ENCODE measurements at regions not wholly inside any gene's neighbourhood (a gene's known extent, or its start where the extent isn't known, plus 50 kb on each side); places are given as distances from the start of the nearest gene placed in this dataset.

GRCh38 chr1:60277269-60277668 is 203.7 kb upstream of the C1orf87 start:
- Histone ChIP-seq H3K27me3 (replicated peaks in 2 of 5; ENCODE audit: control insufficient read depth in 4 of 5, insufficient read depth in 5 of 5, low read length in 4 of 5) (no peaks in the 10 kb centered on the region), H3K27ac (ENCODE audit: insufficient read depth in 1 of 2, low read depth in 1 of 2, low read length in 2 of 2, poor library complexity in 1 of 2, severe bottlenecking in 2 of 2) (no peak overlapping the region), H3K4me3 (ENCODE audit: control insufficient read depth in 1 of 7, extremely low read depth in 1 of 7, insufficient read depth in 4 of 7, low read depth in 2 of 7, low read length in 6 of 7) (no peak overlapping the region), H3K4me1 (ENCODE audit: control extremely low read depth in 1 of 4, control insufficient read depth in 4 of 4, insufficient read depth in 4 of 4, low read length in 3 of 4) (peaks cover 6 to 9% (median 8%) of the 10 kb centered on the region in 4 experiments), H3K9me3 (ENCODE audit: control extremely low read depth in 1 of 5, control insufficient read depth in 4 of 5, insufficient read depth in 2 of 5, low read depth in 1 of 5, low read length in 4 of 5) (no peaks in the 10 kb centered on the region), H3K36me3 (ENCODE audit: control insufficient read depth in 4 of 4, insufficient read depth in 4 of 4, low read length in 3 of 4) (no peaks in the 10 kb centered on the region)
- ChIA-PET POLR2A (no interaction called here), CTCF (no interaction called here)
- DNase-seq: peak in 1 of 3 donors; percentile 1
- no CpG with 5 or more reads among the region's 2 CpGs for WGBS (ENCODE audit: insufficient coverage)

DNA sequence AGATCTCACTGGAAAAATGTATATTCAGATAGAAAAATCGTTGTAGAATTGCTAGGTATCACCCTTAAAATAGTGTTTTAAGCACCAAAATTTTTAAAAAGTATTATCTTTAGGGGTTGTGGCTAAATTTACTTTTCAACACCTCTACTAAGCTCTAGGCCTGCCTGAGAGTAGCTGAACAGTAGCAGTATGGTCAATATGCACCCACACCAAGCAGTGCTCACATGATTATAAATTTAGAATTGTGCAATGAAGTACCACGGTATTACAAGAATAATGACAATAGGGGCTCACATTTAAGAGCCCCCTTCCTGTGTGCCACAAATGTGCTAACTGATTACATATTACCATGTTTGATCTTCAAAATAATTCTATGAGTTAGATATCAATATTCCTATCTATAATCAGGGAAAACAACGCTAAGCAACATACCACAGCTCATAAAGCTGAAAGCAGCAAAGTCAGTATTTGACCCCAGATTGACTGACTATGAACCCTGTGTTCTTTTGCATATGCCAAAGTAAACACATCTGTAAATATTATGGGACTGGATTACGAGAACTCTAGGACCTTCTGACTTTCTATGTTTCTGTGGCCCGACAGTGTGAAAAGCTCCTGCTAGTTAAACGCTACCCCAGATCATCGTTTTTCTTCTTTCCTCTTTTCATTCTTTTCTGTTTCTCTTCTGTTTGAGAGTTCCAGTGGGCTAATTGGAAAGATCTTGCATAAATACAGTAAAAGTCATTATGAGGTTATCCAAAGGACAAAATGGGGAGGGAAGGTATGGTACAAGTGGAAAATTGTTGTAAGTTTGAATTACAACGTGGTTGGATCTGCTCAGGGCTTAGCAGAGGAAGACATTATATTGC is 201.1 kb upstream of the C1orf87 start:
- no peaks in the 10 kb centered on the region for H3K9me3 ChIP-seq (ENCODE audit: control extremely low read depth in 1 of 5, control insufficient read depth in 4 of 5, insufficient read depth in 2 of 5, low read depth in 1 of 5, low read length in 4 of 5)
- ChIA-PET POLR2A (no interaction called here), CTCF (interaction anchor here (1.4 kb wide), 1 partner anchor 491 kb away, joined by 4 read pairs; no protein-coding TSS in a partner anchor)
- WGBS (ENCODE audit: insufficient coverage): no CpG with 5 or more reads among the region's 8 CpGs
- no peak overlapping the region for H3K4me3 ChIP-seq (ENCODE audit: control insufficient read depth in 1 of 7, extremely low read depth in 1 of 7, insufficient read depth in 4 of 7, low read depth in 2 of 7, low read length in 6 of 7)
- no peak for DNase-seq
- H3K36me3 ChIP-seq (ENCODE audit: control insufficient read depth in 4 of 4, insufficient read depth in 4 of 4, low read length in 3 of 4): no peaks in the 10 kb centered on the region
- no peaks in the 10 kb centered on the region for H3K4me1 ChIP-seq (ENCODE audit: control extremely low read depth in 1 of 4, control insufficient read depth in 4 of 4, insufficient read depth in 4 of 4, low read length in 3 of 4)
- no peak overlapping the region for H3K27ac ChIP-seq (ENCODE audit: insufficient read depth in 1 of 2, low read depth in 1 of 2, low read length in 2 of 2, poor library complexity in 1 of 2, severe bottlenecking in 2 of 2)
- no peaks in the 10 kb centered on the region for H3K27me3 ChIP-seq (replicated peaks in 2 of 5; ENCODE audit: control insufficient read depth in 4 of 5, insufficient read depth in 5 of 5, low read length in 4 of 5)

GRCh38 chr1:60273185-60273584 is 199.6 kb upstream of the C1orf87 start:
- no peak for DNase-seq
- Histone ChIP-seq H3K4me3 (ENCODE audit: control insufficient read depth in 1 of 7, extremely low read depth in 1 of 7, insufficient read depth in 4 of 7, low read depth in 2 of 7, low read length in 6 of 7) (no peak overlapping the region), H3K9me3 (ENCODE audit: control extremely low read depth in 1 of 5, control insufficient read depth in 4 of 5, insufficient read depth in 2 of 5, low read depth in 1 of 5, low read length in 4 of 5) (no peaks in the 10 kb centered on the region), H3K27ac (ENCODE audit: insufficient read depth in 1 of 2, low read depth in 1 of 2, low read length in 2 of 2, poor library complexity in 1 of 2, severe bottlenecking in 2 of 2) (no peak overlapping the region), H3K36me3 (ENCODE audit: control insufficient read depth in 4 of 4, insufficient read depth in 4 of 4, low read length in 3 of 4) (no peaks in the 10 kb centered on the region), H3K4me1 (ENCODE audit: control extremely low read depth in 1 of 4, control insufficient read depth in 4 of 4, insufficient read depth in 4 of 4, low read length in 3 of 4) (no peaks in the 10 kb centered on the region), H3K27me3 (replicated peaks in 2 of 5; ENCODE audit: control insufficient read depth in 4 of 5, insufficient read depth in 5 of 5, low read length in 4 of 5) (no peaks in the 10 kb centered on the region)
- ChIA-PET CTCF (interaction anchor here (0.8 kb wide), 1 partner anchor 8 kb away, joined by 3 read pairs; no protein-coding TSS in a partner anchor), POLR2A (no interaction called here)
- no CpG with 5 or more reads among the region's 1 CpG for WGBS (ENCODE audit: insufficient coverage)

DNA sequence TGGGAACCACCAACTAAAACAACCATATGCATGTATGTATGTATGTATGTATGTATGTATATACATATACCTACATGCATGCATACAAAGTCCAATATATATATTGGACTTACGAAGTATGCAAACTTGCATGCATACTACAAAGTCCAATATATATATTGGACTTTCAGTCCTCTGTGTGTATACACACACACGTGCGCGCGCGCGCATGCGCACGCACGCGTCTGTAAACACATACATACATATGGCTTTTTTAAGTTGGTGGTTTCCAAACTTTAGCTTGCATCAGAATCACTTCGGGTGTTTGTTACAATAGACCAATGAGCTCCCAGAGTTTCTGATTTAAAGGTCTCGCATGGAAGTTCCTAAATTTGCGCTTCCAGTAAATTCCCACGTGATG is 197.5 kb upstream of the C1orf87 start:
- no peak for DNase-seq
- POLR2A ChIA-PET: no interaction called here
- WGBS (ENCODE audit: insufficient coverage): 97% methylated on average over 8 of the region's 15 CpGs
- no peak overlapping the region for H3K4me3 ChIP-seq (ENCODE audit: control insufficient read depth in 1 of 7, extremely low read depth in 1 of 7, insufficient read depth in 4 of 7, low read depth in 2 of 7, low read length in 6 of 7)
- no peaks in the 10 kb centered on the region for H3K4me1 ChIP-seq (ENCODE audit: control extremely low read depth in 1 of 4, control insufficient read depth in 4 of 4, insufficient read depth in 4 of 4, low read length in 3 of 4)
- H3K27me3 ChIP-seq (replicated peaks in 2 of 5; ENCODE audit: control insufficient read depth in 4 of 5, insufficient read depth in 5 of 5, low read length in 4 of 5): no peaks in the 10 kb centered on the region
- CTCF ChIA-PET: interaction anchor here (2.1 kb wide), 1 partner anchor 10 kb away, joined by 12 read pairs; no protein-coding TSS in a partner anchor
- no peaks in the 10 kb centered on the region for H3K9me3 ChIP-seq (ENCODE audit: control extremely low read depth in 1 of 5, control insufficient read depth in 4 of 5, insufficient read depth in 2 of 5, low read depth in 1 of 5, low read length in 4 of 5)
- no peaks in the 10 kb centered on the region for H3K36me3 ChIP-seq (ENCODE audit: control insufficient read depth in 4 of 4, insufficient read depth in 4 of 4, low read length in 3 of 4)
- H3K27ac ChIP-seq (ENCODE audit: insufficient read depth in 1 of 2, low read depth in 1 of 2, low read length in 2 of 2, poor library complexity in 1 of 2, severe bottlenecking in 2 of 2): no peak overlapping the region

GRCh38 chr1:60268451-60268850 is 194.9 kb upstream of the C1orf87 start:
- CTCF ChIA-PET: interaction anchor here (1.0 kb wide), 1 partner anchor 12 kb away, joined by 3 read pairs; no protein-coding TSS in a partner anchor
- H3K36me3 ChIP-seq (ENCODE audit: control insufficient read depth in 4 of 4, insufficient read depth in 4 of 4, low read length in 3 of 4): no peaks in the 10 kb centered on the region
- no peak for DNase-seq
- H3K9me3 ChIP-seq (ENCODE audit: control extremely low read depth in 1 of 5, control insufficient read depth in 4 of 5, insufficient read depth in 2 of 5, low read depth in 1 of 5, low read length in 4 of 5): no peaks in the 10 kb centered on the region
- no peaks in the 10 kb centered on the region for H3K27me3 ChIP-seq (replicated peaks in 2 of 5; ENCODE audit: control insufficient read depth in 4 of 5, insufficient read depth in 5 of 5, low read length in 4 of 5)
- 92% methylated on average over 2 of the region's 2 CpGs for WGBS (ENCODE audit: insufficient coverage)
- no peaks in the 10 kb centered on the region for H3K4me1 ChIP-seq (ENCODE audit: control extremely low read depth in 1 of 4, control insufficient read depth in 4 of 4, insufficient read depth in 4 of 4, low read length in 3 of 4)
- POLR2A ChIA-PET: no interaction called here
- H3K4me3 ChIP-seq (ENCODE audit: control insufficient read depth in 1 of 7, extremely low read depth in 1 of 7, insufficient read depth in 4 of 7, low read depth in 2 of 7, low read length in 6 of 7): no peak overlapping the region
- H3K27ac ChIP-seq (ENCODE audit: insufficient read depth in 1 of 2, low read depth in 1 of 2, low read length in 2 of 2, poor library complexity in 1 of 2, severe bottlenecking in 2 of 2): no peak overlapping the region

DNA sequence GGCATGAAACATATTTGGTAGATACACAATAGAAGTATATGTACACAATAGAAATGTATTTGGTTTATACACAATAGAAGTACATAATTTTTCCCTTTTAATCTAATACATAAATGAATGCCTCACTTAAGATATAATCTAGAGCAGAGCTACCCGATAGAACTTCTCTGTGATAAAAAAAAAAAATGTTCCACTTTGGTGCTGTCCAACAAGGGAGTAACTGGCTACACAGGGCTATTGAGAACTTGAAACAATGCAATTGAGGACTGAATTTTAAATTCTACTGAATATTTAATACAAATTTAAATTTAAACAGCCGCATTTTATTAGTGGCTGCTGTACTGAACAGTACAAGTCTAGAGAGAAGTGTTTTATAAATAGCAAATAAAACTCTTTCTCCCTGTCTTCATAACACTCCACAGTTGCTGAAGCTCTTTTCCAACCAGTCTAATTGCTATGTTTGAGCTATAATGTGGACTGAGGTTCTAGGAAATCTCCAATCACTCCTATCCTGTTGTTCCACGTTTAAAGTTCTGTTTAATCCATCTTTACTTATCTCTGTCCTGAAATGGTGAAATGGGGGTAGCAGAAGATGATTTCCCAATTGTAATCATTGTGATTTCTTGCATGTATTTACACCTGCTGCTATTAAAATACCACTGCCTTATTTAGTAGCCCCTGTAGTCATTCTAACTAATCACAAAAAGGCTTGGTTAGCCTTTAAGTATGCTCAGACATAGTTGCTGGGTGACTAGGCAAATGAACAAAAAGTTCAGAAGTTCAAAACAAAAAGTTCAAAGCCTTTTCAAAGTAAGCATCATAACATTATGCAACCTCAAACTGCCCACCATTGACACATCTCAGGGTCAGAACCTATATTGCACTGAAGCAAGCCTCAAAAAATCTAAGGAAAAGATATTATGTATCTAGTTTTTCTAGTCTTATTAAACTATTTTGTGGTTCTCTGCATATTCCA is 192.3 kb upstream of the C1orf87 start:
- no CpG with 5 or more reads among the region's 3 CpGs for WGBS (ENCODE audit: insufficient coverage)
- no peaks in the 10 kb centered on the region for H3K36me3 ChIP-seq (ENCODE audit: control insufficient read depth in 4 of 4, insufficient read depth in 4 of 4, low read length in 3 of 4)
- CTCF ChIA-PET: no interaction called here
- DNase-seq: no peak
- POLR2A ChIA-PET: no interaction called here
- no peaks in the 10 kb centered on the region for H3K9me3 ChIP-seq (ENCODE audit: control extremely low read depth in 1 of 5, control insufficient read depth in 4 of 5, insufficient read depth in 2 of 5, low read depth in 1 of 5, low read length in 4 of 5)
- H3K27me3 ChIP-seq (replicated peaks in 2 of 5; ENCODE audit: control insufficient read depth in 4 of 5, insufficient read depth in 5 of 5, low read length in 4 of 5): no peaks in the 10 kb centered on the region
- H3K27ac ChIP-seq (ENCODE audit: insufficient read depth in 1 of 2, low read depth in 1 of 2, low read length in 2 of 2, poor library complexity in 1 of 2, severe bottlenecking in 2 of 2): no peak overlapping the region
- H3K4me3 ChIP-seq (ENCODE audit: control insufficient read depth in 1 of 7, extremely low read depth in 1 of 7, insufficient read depth in 4 of 7, low read depth in 2 of 7, low read length in 6 of 7): no peak overlapping the region
- H3K4me1 ChIP-seq (ENCODE audit: control extremely low read depth in 1 of 4, control insufficient read depth in 4 of 4, insufficient read depth in 4 of 4, low read length in 3 of 4): no peaks in the 10 kb centered on the region

DNA sequence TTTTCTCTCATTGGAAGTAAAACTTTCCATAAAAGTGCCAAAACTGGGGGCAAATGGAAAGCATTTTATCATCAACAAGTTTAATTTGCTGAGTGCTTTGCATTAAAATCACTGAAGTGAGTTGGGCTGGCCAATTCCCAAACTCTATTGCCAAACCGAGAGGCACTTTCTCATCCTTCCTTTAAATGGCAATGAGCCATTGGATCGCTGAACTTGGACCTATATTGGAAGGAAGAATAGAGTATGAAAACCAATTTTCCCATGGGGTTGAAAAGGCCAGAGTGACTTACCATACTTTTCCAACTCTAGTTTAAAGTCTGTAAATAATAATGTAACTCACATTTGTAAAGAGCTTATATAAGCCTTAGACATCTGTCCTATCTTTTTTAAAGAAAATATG is 189.1 kb upstream of the C1orf87 start:
- no CpG with 5 or more reads among the region's 2 CpGs for WGBS (ENCODE audit: insufficient coverage)
- Histone ChIP-seq H3K27ac (ENCODE audit: insufficient read depth in 1 of 2, low read depth in 1 of 2, low read length in 2 of 2, poor library complexity in 1 of 2, severe bottlenecking in 2 of 2) (no peak overlapping the region), H3K36me3 (ENCODE audit: control insufficient read depth in 4 of 4, insufficient read depth in 4 of 4, low read length in 3 of 4) (no peaks in the 10 kb centered on the region), H3K4me1 (ENCODE audit: control extremely low read depth in 1 of 4, control insufficient read depth in 4 of 4, insufficient read depth in 4 of 4, low read length in 3 of 4) (no peaks in the 10 kb centered on the region), H3K4me3 (ENCODE audit: control insufficient read depth in 1 of 7, extremely low read depth in 1 of 7, insufficient read depth in 4 of 7, low read depth in 2 of 7, low read length in 6 of 7) (no peak overlapping the region), H3K27me3 (replicated peaks in 2 of 5; ENCODE audit: control insufficient read depth in 4 of 5, insufficient read depth in 5 of 5, low read length in 4 of 5) (no peaks in the 10 kb centered on the region), H3K9me3 (ENCODE audit: control extremely low read depth in 1 of 5, control insufficient read depth in 4 of 5, insufficient read depth in 2 of 5, low read depth in 1 of 5, low read length in 4 of 5) (no peaks in the 10 kb centered on the region)
- ChIA-PET CTCF (no interaction called here), POLR2A (no interaction called here)
- DNase-seq: no peak
